Type B pancreatic cell (in vitro differentiated cells): ENCODE measurements at regions not wholly inside any gene's neighbourhood (a gene's known extent, or its start where the extent isn't known, plus 50 kb on each side); places are given as distances from the start of the nearest gene placed in this dataset.

Source experiments
- DNase-seq: peaks from one replicate; pipeline ENCODE4 v3.0.0; 2021; ENCODE audit warnings: mixed read lengths; ENCODE audit not compliant: unreplicated experiment; ENCODE audit errors: extremely low spot score
- H3K27ac Mint-ChIP-seq: 2 replicates; pipeline ENCODE4 v1.8.0; 2021; ENCODE audit warnings: mild to moderate bottlenecking, mixed read lengths
- H3K27me3 Mint-ChIP-seq: 2 replicates; pipeline ENCODE4 v1.8.0; 2021; ENCODE audit warnings: mixed read lengths
- H3K36me3 Mint-ChIP-seq: 2 replicates; pipeline ENCODE4 v1.8.0; 2021; ENCODE audit warnings: mixed read lengths
- H3K4me1 Mint-ChIP-seq: one replicate; pipeline ENCODE4 v1.8.0; 2021; ENCODE audit warnings: mixed read lengths; ENCODE audit not compliant: unreplicated experiment
- H3K4me3 Mint-ChIP-seq: 2 replicates; pipeline ENCODE4 v1.8.0; 2021; ENCODE audit warnings: mild to moderate bottlenecking, mixed read lengths
- H3K9me3 Mint-ChIP-seq: 2 replicates; pipeline ENCODE4 v1.8.0; 2021; ENCODE audit warnings: mixed read lengths
- CTCF ChIP-seq: fragments of 200-600 bp; sonication (generic); conservative IDR thresholded peaks from 2 replicates; pipeline ENCODE4 v1.5.0; 2021; ENCODE audit warnings: antibody characterized with exemption, mild to moderate bottlenecking

- Mint-ChIP-seq H3K4me3 (no peak overlapping the region), H3K36me3 (no peaks in the 10 kb centered on the region), H3K27me3 (peaks cover 11% of the 10 kb centered on the region), H3K27ac (no peak overlapping the region), H3K9me3 (no peaks in the 10 kb centered on the region), H3K4me1 (no peaks in the 10 kb centered on the region)
- DNase-seq, result no peak
- no peak for TF ChIP-seq CTCF
Measured at GRCh38 chr4:10197952-10198351, 81.4 kb upstream of the WDR1 start.

- H3K27ac Mint-ChIP-seq, result no peak overlapping the region
- no peaks in the 10 kb centered on the region for H3K36me3 Mint-ChIP-seq
- peaks cover 14% of the 10 kb centered on the region for H3K27me3 Mint-ChIP-seq
- H3K9me3 Mint-ChIP-seq, result no peaks in the 10 kb centered on the region
- TF ChIP-seq CTCF, result no peak
- H3K4me1 Mint-ChIP-seq, result no peaks in the 10 kb centered on the region
- DNase-seq, result no peak
- no peak overlapping the region for H3K4me3 Mint-ChIP-seq
Measured at GRCh38 chr4:10196191-10196590, 79.6 kb upstream of the WDR1 start.

GRCh38 chr4:10192331-10192730 lies 75.7 kb upstream of the WDR1 start:
- Mint-ChIP-seq H3K27me3 (peaks cover 8% of the 10 kb centered on the region), H3K9me3 (no peaks in the 10 kb centered on the region), H3K4me3 (no peak overlapping the region), H3K27ac (no peak overlapping the region), H3K4me1 (no peaks in the 10 kb centered on the region), H3K36me3 (no peaks in the 10 kb centered on the region)
- no peak for TF ChIP-seq CTCF
- DNase-seq, result no peak

GRCh38 chr4:10188400-10189004 lies 71.9 kb upstream of the WDR1 start:
- peaks cover 6% of the 10 kb centered on the region for H3K27me3 Mint-ChIP-seq
- H3K4me3 Mint-ChIP-seq, result no peak overlapping the region
- no peaks in the 10 kb centered on the region for H3K36me3 Mint-ChIP-seq
- H3K27ac Mint-ChIP-seq, result no peak overlapping the region
- H3K9me3 Mint-ChIP-seq, result no peaks in the 10 kb centered on the region
- no peaks in the 10 kb centered on the region for H3K4me1 Mint-ChIP-seq
- no peak for TF ChIP-seq CTCF
- no peak for DNase-seq

GRCh38 chr4:10186228-10187214 lies 69.9 kb upstream of the WDR1 start:
- no peak for DNase-seq
- Mint-ChIP-seq H3K4me1 (no peaks in the 10 kb centered on the region), H3K9me3 (no peaks in the 10 kb centered on the region), H3K27me3 (no peaks in the 10 kb centered on the region), H3K4me3 (no peak overlapping the region), H3K27ac (no peak overlapping the region), H3K36me3 (no peaks in the 10 kb centered on the region)
- TF ChIP-seq CTCF, result peak; percentile 33
